ENCODE measurements at regions not wholly inside any gene's neighbourhood (a gene's known extent, or its start where the extent isn't known, plus 50 kb on each side); places are given as distances from the start of the nearest gene placed in this dataset.

DNA sequence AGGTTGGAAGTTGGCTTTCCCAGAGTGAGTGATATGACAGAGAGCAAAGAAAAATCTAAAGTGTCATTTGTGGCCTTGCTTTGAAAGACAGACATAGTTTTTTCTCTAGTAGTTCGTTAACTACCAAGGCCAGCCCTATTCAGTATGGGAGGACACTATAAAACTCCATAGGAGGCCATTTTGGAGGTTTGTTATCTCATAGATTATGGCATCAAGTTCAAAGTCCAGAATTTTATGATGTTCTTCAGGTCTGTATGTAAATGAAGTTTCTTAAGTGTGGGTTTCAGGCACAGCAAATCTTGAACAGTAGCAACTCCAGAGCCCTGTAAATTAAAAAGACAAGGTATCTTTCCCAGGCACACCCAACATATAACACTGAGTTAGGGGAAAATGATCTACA lies 437.1 kb downstream of the PLPP3 start:
- TF ChIP-seq EZH2phosphoT487 (IDR thresholded peaks at IDR 0.05; ENCODE audit: borderline replicate concordance, low read length) = no peak
- TF ChIP-seq, protein P1, sequence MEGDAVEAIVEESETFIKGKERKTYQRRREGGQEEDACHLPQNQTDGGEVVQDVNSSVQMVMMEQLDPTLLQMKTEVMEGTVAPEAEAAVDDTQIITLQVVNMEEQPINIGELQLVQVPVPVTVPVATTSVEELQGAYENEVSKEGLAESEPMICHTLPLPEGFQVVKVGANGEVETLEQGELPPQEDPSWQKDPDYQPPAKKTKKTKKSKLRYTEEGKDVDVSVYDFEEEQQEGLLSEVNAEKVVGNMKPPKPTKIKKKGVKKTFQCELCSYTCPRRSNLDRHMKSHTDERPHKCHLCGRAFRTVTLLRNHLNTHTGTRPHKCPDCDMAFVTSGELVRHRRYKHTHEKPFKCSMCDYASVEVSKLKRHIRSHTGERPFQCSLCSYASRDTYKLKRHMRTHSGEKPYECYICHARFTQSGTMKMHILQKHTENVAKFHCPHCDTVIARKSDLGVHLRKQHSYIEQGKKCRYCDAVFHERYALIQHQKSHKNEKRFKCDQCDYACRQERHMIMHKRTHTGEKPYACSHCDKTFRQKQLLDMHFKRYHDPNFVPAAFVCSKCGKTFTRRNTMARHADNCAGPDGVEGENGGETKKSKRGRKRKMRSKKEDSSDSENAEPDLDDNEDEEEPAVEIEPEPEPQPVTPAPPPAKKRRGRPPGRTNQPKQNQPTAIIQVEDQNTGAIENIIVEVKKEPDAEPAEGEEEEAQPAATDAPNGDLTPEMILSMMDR (conservative IDR thresholded peaks at IDR 0.05; ENCODE audit: low read depth, low read length) = no peak
- no peak for TF ChIP-seq EZH2 (IDR thresholded peaks at IDR 0.05; ENCODE audit: low read length, unreplicated experiment)
